HCT116 (cell line): ENCODE measurements at regions not wholly inside any gene's neighbourhood (a gene's known extent, or its start where the extent isn't known, plus 50 kb on each side); places are given as distances from the start of the nearest gene placed in this dataset.

Experiments used
- EZH2phosphoT487 ChIP-seq: fragments of 200-600 bp; IDR thresholded peaks from 2 replicates; pipeline ENCODE4 v1.6.1; 2018; ENCODE audit warnings: antibody characterized with exemption, borderline replicate concordance
- POLR2A ChIP-seq: IDR thresholded peaks from 2 replicates; pipeline ENCODE4 v1.7.0; 2011; ENCODE audit warnings: borderline replicate concordance; ENCODE audit not compliant: insufficient read depth, insufficient read length; ENCODE audit errors: extremely low read depth
- REST ChIP-seq: IDR thresholded peaks from 2 replicates; pipeline ENCODE4 v1.6.1; 2012; ENCODE audit warnings: low read depth

- TF ChIP-seq REST (no peak), EZH2phosphoT487 (no peak), POLR2A (no peak)
These were observed 174.9 kb upstream of the SPTLC3 start for GRCh38 chr20:12833861-12834260.
